SU-DHL-6 (cell line): ENCODE measurements at regions not wholly inside any gene's neighbourhood (a gene's known extent, or its start where the extent isn't known, plus 50 kb on each side); places are given as distances from the start of the nearest gene placed in this dataset.

Experiments used
- H2AFZ ChIP-seq: fragments of 200-600 bp; sonication (generic); 2 replicates; pipeline ENCODE4 v1.6.1; 2014; ENCODE audit warnings: low read depth, mild to moderate bottlenecking, moderate library complexity, mixed read lengths, antibody characterized with exemption, low read length; ENCODE audit not compliant: severe bottlenecking
- H3F3A ChIP-seq: fragments of 200-600 bp; shearing (Covaris generic); 2 replicates; pipeline ENCODE4 v1.6.0; 2016; ENCODE audit warnings: antibody characterized with exemption, mild to moderate bottlenecking; ENCODE audit not compliant: insufficient read depth
- H3K27ac ChIP-seq: fragments of 200-600 bp; sonication (generic); 2 replicates; pipeline ENCODE4 v1.5.1; 2016; ENCODE audit warnings: low read depth, mild to moderate bottlenecking, low read length, moderate library complexity, mixed read lengths
- H3K27me3 ChIP-seq: fragments of 200-600 bp; sonication (generic), shearing (Covaris generic); 2 replicates; pipeline ENCODE4 v1.6.0; 2014; ENCODE audit warnings: mild to moderate bottlenecking, low read length
- H3K36me3 ChIP-seq: fragments of 200-600 bp; sonication (generic); 2 replicates; pipeline ENCODE4 v1.6.1; 2014; ENCODE audit warnings: mild to moderate bottlenecking, low read length, mixed read lengths
- H3K4me2 ChIP-seq: fragments of 300-600, 200-600 bp; shearing (Covaris generic), sonication (generic); 2 replicates; pipeline ENCODE4 v1.6.0; 2014; ENCODE audit warnings: low read length, low read depth, mild to moderate bottlenecking; ENCODE audit not compliant: poor library complexity, severe bottlenecking
- H3K4me3 ChIP-seq: fragments of 200-600 bp; sonication (generic); 2 replicates; pipeline ENCODE4 v1.5.1; 2014; ENCODE audit warnings: antibody characterized with exemption, low read length, mild to moderate bottlenecking, mixed read lengths; ENCODE audit not compliant: insufficient read depth, poor library complexity, severe bottlenecking
- H3K79me2 ChIP-seq: fragments of 200-600 bp; sonication (generic); 2 replicates; pipeline ENCODE4 v1.6.1; 2014; ENCODE audit warnings: mild to moderate bottlenecking, low read length, moderate library complexity; ENCODE audit not compliant: insufficient read depth
- H3K9ac ChIP-seq: fragments of 200-600 bp; sonication (generic); 2 replicates; pipeline ENCODE4 v1.7.0; 2014; ENCODE audit warnings: mild to moderate bottlenecking, low read length
- H3K9me2 ChIP-seq: fragments of 200-600 bp; sonication (generic); replicated peaks from 2 replicates; pipeline ENCODE4 v1.6.1; 2014; ENCODE audit warnings: low read length; ENCODE audit not compliant: insufficient read depth
- H3K9me3 ChIP-seq: fragments of 200-600 bp; sonication (generic); 2 replicates; pipeline ENCODE4 v1.6.1; 2014; ENCODE audit warnings: low read length, mixed read lengths; ENCODE audit not compliant: insufficient read depth
- H4K20me1 ChIP-seq: fragments of 200-600 bp; sonication (generic); 2 replicates; pipeline ENCODE4 v1.6.1; 2014; ENCODE audit warnings: low read depth, mild to moderate bottlenecking, antibody characterized with exemption, low read length, moderate library complexity, mixed read lengths
- EZH2phosphoT487 ChIP-seq: fragments of 200-600 bp; sonication (generic), shearing (Covaris generic); conservative IDR thresholded peaks from 2 replicates; pipeline ENCODE4 v1.6.1; 2018; ENCODE audit warnings: mild to moderate bottlenecking, antibody characterized with exemption, low read length, moderate library complexity, mixed read lengths
- TF ChIP-seq, protein P1 (sequence below): fragments of 200-600 bp; sonication (generic); IDR thresholded peaks from one replicate; pipeline ENCODE4 v1.5.1; 2017; ENCODE audit warnings: antibody characterized with exemption, mild to moderate bottlenecking, low read length, moderate library complexity; ENCODE audit not compliant: insufficient read depth, poor library complexity, severe bottlenecking

DNA sequence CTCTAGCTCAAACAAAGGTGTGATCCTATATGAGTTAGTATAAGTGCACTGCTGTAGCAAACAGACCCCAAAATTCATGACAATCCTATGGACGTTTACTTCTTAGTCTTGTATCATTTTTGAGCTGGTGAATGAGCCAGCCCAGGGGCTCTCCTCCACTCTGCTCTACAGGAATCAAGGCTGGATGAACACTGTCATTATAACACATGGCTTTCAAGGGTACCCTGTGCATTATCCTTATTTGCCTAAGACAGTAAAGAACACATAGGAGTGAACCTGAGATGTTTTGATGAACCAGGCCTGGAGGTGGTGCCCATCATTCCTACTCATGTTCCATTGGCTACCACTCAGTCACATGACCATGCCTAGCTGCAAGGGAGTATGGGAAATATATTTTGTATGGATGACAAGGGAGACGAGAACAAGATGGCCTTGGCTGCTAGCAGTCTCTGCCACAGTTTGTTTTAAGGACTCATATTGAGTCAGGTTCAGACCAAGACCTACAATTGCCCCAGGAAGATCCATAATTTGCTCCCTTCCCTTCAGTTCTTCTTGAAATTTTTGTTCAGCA is 107.4 kb upstream of the HES1 start:
- Histone ChIP-seq H4K20me1 (no peaks in the 10 kb centered on the region), H3K27ac (no peak overlapping the region), H3F3A (no peaks in the 10 kb centered on the region), H3K9me3 (no peaks in the 10 kb centered on the region), H3K9ac (no peak overlapping the region), H3K79me2 (no peaks in the 10 kb centered on the region), H3K4me3 (no peak overlapping the region), H3K36me3 (no peaks in the 10 kb centered on the region), H2AFZ (no peak overlapping the region), H3K27me3 (no peaks in the 10 kb centered on the region), H3K4me2 (no peak overlapping the region), H3K9me2 (no peaks in the 10 kb centered on the region)
- TF ChIP-seq, protein P1, sequence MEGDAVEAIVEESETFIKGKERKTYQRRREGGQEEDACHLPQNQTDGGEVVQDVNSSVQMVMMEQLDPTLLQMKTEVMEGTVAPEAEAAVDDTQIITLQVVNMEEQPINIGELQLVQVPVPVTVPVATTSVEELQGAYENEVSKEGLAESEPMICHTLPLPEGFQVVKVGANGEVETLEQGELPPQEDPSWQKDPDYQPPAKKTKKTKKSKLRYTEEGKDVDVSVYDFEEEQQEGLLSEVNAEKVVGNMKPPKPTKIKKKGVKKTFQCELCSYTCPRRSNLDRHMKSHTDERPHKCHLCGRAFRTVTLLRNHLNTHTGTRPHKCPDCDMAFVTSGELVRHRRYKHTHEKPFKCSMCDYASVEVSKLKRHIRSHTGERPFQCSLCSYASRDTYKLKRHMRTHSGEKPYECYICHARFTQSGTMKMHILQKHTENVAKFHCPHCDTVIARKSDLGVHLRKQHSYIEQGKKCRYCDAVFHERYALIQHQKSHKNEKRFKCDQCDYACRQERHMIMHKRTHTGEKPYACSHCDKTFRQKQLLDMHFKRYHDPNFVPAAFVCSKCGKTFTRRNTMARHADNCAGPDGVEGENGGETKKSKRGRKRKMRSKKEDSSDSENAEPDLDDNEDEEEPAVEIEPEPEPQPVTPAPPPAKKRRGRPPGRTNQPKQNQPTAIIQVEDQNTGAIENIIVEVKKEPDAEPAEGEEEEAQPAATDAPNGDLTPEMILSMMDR, result no peak
- no peak for TF ChIP-seq EZH2phosphoT487

DNA sequence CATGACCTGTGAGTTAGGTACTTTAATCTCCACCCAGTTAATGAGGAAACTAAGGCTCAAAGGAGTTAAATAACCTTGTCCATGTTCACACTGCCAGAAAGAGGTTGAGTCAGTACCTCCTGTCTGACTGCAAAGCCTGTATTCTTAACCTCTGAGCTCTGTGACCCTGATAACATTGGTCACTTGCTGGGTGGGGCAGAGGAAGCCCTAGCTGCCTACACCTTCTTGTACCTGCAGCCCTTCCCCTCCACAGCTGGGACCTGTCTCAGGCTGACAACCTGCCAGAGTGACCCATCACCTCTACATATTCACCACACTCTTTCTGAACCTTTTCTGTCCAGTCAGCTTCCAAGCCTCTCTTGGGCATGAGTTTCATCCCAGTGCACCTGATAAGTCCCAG is 106.1 kb upstream of the HES1 start:
- Histone ChIP-seq H3K9me3 (no peaks in the 10 kb centered on the region), H3F3A (no peaks in the 10 kb centered on the region), H3K4me2 (no peak overlapping the region), H3K9ac (no peak overlapping the region), H3K79me2 (no peaks in the 10 kb centered on the region), H3K4me3 (no peak overlapping the region), H3K27ac (no peak overlapping the region), H2AFZ (no peak overlapping the region), H3K36me3 (no peaks in the 10 kb centered on the region), H4K20me1 (no peaks in the 10 kb centered on the region), H3K9me2 (no peaks in the 10 kb centered on the region), H3K27me3 (no peaks in the 10 kb centered on the region)
- TF ChIP-seq, protein P1, result no peak
- TF ChIP-seq EZH2phosphoT487, result no peak

DNA sequence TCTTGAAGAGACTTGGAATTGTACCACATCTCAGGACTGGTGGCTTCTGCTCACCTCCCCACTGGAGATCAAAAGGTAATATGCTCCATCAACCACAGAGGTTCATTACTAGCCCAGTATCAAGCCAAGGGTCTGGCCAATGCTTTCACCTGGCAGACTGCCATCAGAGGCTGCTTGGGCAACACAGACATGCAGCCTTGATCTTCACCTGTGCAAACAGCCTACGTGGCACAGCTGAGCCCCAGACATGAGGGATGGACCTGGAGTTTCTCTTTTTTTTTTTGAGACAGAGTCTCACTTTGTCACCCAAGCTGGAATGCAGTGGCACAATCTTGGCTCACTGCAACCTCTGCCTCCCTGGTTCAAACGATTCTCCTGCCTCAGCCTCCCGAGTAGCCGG is 105.6 kb upstream of the HES1 start:
- Histone ChIP-seq H3K9me2 (no peaks in the 10 kb centered on the region), H3K4me2 (no peak overlapping the region), H3K27me3 (no peaks in the 10 kb centered on the region), H2AFZ (no peak overlapping the region), H3K9me3 (no peaks in the 10 kb centered on the region), H3F3A (no peaks in the 10 kb centered on the region), H3K4me3 (no peak overlapping the region), H3K27ac (no peak overlapping the region), H3K9ac (no peak overlapping the region), H3K36me3 (no peaks in the 10 kb centered on the region), H3K79me2 (no peaks in the 10 kb centered on the region), H4K20me1 (no peaks in the 10 kb centered on the region)
- no peak for TF ChIP-seq EZH2phosphoT487
- TF ChIP-seq, protein P1, result no peak
